ENCODE measurements at regions not wholly inside any gene's neighbourhood (a gene's known extent, or its start where the extent isn't known, plus 50 kb on each side); places are given as distances from the start of the nearest gene placed in this dataset.

GRCh38 chr20:7004801-7005200, 237.3 kb downstream of the BMP2 start:
- TF ChIP-seq, protein P1, sequence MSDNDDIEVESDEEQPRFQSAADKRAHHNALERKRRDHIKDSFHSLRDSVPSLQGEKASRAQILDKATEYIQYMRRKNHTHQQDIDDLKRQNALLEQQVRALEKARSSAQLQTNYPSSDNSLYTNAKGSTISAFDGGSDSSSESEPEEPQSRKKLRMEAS (IDR thresholded peaks at IDR 0.05), result no peak
- TF ChIP-seq ZBTB7A (IDR thresholded peaks at IDR 0.05; ENCODE audit: low read depth) (no peak), EP300 (IDR thresholded peaks at IDR 0.05; ENCODE audit: borderline replicate concordance) (no peak), TAF1 (IDR thresholded peaks at IDR 0.05; ENCODE audit: low read depth) (no peak), TEAD4 (IDR thresholded peaks at IDR 0.05) (no peak), TCF12 (IDR thresholded peaks at IDR 0.05; ENCODE audit: low read depth) (no peak), YY1 (IDR thresholded peaks at IDR 0.05; ENCODE audit: low read depth) (no peak), RAD21 (IDR thresholded peaks at IDR 0.05; ENCODE audit: low read depth) (no peak), EGR1 (IDR thresholded peaks at IDR 0.05) (no peak), CEBPB (IDR thresholded peaks at IDR 0.05) (no peak)
- TF ChIP-seq, protein P2, sequence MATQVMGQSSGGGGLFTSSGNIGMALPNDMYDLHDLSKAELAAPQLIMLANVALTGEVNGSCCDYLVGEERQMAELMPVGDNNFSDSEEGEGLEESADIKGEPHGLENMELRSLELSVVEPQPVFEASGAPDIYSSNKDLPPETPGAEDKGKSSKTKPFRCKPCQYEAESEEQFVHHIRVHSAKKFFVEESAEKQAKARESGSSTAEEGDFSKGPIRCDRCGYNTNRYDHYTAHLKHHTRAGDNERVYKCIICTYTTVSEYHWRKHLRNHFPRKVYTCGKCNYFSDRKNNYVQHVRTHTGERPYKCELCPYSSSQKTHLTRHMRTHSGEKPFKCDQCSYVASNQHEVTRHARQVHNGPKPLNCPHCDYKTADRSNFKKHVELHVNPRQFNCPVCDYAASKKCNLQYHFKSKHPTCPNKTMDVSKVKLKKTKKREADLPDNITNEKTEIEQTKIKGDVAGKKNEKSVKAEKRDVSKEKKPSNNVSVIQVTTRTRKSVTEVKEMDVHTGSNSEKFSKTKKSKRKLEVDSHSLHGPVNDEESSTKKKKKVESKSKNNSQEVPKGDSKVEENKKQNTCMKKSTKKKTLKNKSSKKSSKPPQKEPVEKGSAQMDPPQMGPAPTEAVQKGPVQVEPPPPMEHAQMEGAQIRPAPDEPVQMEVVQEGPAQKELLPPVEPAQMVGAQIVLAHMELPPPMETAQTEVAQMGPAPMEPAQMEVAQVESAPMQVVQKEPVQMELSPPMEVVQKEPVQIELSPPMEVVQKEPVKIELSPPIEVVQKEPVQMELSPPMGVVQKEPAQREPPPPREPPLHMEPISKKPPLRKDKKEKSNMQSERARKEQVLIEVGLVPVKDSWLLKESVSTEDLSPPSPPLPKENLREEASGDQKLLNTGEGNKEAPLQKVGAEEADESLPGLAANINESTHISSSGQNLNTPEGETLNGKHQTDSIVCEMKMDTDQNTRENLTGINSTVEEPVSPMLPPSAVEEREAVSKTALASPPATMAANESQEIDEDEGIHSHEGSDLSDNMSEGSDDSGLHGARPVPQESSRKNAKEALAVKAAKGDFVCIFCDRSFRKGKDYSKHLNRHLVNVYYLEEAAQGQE (IDR thresholded peaks at IDR 0.05; ENCODE audit: low read depth), result no peak
- TF ChIP-seq, protein P3, sequence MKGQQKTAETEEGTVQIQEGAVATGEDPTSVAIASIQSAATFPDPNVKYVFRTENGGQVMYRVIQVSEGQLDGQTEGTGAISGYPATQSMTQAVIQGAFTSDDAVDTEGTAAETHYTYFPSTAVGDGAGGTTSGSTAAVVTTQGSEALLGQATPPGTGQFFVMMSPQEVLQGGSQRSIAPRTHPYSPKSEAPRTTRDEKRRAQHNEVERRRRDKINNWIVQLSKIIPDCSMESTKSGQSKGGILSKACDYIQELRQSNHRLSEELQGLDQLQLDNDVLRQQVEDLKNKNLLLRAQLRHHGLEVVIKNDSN (IDR thresholded peaks at IDR 0.05), result no peak
